ENCODE measurements at regions not wholly inside any gene's neighbourhood (a gene's known extent, or its start where the extent isn't known, plus 50 kb on each side); places are given as distances from the start of the nearest gene placed in this dataset.

- DNase-seq (ENCODE audit: low spot score) = no peak
Observed at GRCh38 chr11:112589155-112589554, 328.5 kb upstream of the PLET1 start.

GRCh38 chr11:112590764-112591163 lies 330.1 kb upstream of the PLET1 start:
- DNase-seq (ENCODE audit: low spot score) = no peak

- no peak for DNase-seq (ENCODE audit: low spot score)
Observed at GRCh38 chr11:112593440-112593839, 332.8 kb upstream of the PLET1 start.

GRCh38 chr11:112596324-112596723 lies 335.7 kb upstream of the PLET1 start:
- no peak for DNase-seq (ENCODE audit: low spot score)

GRCh38 chr11:112597286-112597790 lies 336.7 kb upstream of the PLET1 start:
- DNase-seq (ENCODE audit: low spot score) = no peak

- no peak for DNase-seq (ENCODE audit: low spot score)
Observed at GRCh38 chr11:112599265-112599664, 338.6 kb upstream of the PLET1 start.

- DNase-seq (ENCODE audit: low spot score) = no peak
Observed at GRCh38 chr11:112599856-112600533, 339.3 kb upstream of the PLET1 start.

- no peak for DNase-seq (ENCODE audit: low spot score)
Observed at GRCh38 chr11:112605093-112605666, 344.5 kb upstream of the PLET1 start.

- DNase-seq (ENCODE audit: low spot score) = no peak
Observed at GRCh38 chr11:112606656-112607055, 346.0 kb upstream of the PLET1 start.

GRCh38 chr11:112608509-112608908 lies 347.8 kb upstream of the PLET1 start:
- no peak for DNase-seq (ENCODE audit: low spot score)

GRCh38 chr11:112610494-112610893 lies 349.8 kb upstream of the PLET1 start:
- DNase-seq (ENCODE audit: low spot score) = no peak

- DNase-seq (ENCODE audit: low spot score) = no peak
Observed at GRCh38 chr11:112610996-112611750, 350.0 kb upstream of the NCAM1 start.

- no peak for DNase-seq (ENCODE audit: low spot score)
Observed at GRCh38 chr11:112611771-112612170, 349.4 kb upstream of the NCAM1 start.

GRCh38 chr11:112612250-112612849 lies 348.9 kb upstream of the NCAM1 start:
- no peak for DNase-seq (ENCODE audit: low spot score)

GRCh38 chr11:112613051-112613972 lies 347.9 kb upstream of the NCAM1 start:
- no peak for DNase-seq (ENCODE audit: low spot score)

- DNase-seq (ENCODE audit: low spot score) = no peak
Observed at GRCh38 chr11:112614605-112615004, 346.6 kb upstream of the NCAM1 start.

- no peak for DNase-seq (ENCODE audit: low spot score)
Observed at GRCh38 chr11:112615238-112615637, 346.0 kb upstream of the NCAM1 start.

- no peak for DNase-seq (ENCODE audit: low spot score)
Observed at GRCh38 chr11:112615891-112616290, 345.3 kb upstream of the NCAM1 start.

- DNase-seq (ENCODE audit: low spot score) = no peak
Observed at GRCh38 chr11:112616327-112617097, 344.7 kb upstream of the NCAM1 start.

GRCh38 chr11:112617098-112617425 lies 344.2 kb upstream of the NCAM1 start:
- no peak for DNase-seq (ENCODE audit: low spot score)

Data from activated CD4-positive, alpha-beta T cell treated with anti-CD3 and anti-CD28 coated beads, Interleukin-2, Interleukin-4, amounts not matched to agents 100 ng/mL and 50 ng/mL, durations not matched to agents 16 hours and 8 hours (primary cell).